ENCODE measurements at regions not wholly inside any gene's neighbourhood (a gene's known extent, or its start where the extent isn't known, plus 50 kb on each side); places are given as distances from the start of the nearest gene placed in this dataset.

DNA sequence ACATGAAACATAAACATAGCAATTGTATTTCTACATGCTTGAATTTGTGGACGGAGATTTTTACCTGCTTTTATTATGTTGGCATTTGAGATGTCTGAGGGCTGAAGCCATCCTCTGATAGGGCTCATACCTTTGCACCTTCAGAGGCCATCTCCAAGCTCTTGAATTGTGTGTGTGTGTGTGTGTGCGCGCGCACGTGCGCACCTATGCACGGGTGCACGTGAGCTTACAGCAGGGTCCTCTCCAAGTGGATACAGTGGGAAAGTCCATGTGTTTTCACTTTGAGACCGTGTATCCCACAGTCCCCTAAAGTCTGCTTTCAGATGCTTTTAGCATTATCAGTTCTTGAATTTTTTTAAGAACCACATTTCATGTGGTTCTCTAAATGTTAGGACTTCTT is 178.6 kb downstream of the RAB11FIP2 start (continued):
- TF ChIP-seq REST (IDR thresholded peaks at IDR 0.05; ENCODE audit: low read depth, low read length), result no peak
- TF ChIP-seq TCF12 (IDR thresholded peaks at IDR 0.05), result no peak

DNA sequence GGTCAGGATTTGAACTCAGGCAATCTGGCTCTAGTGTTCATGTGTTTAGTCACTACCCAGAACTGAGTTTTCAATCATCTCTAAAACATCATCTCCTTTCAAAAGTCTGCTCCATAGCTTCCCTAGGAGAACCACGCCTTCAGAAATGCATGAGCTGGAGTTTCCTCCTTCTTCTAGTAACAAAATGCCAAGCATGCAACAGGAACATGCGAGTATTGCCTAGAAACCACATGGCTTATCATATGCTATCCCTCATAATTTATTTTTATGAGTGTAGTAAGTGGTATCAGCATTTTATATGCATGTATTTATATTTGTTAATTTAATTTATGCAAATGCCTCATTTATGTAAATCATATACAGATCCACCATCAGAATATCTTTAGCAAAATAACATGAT is 170.9 kb downstream of the RAB11FIP2 start:
- no peak overlapping the region for H3K9ac ChIP-seq
- no peaks in the 10 kb centered on the region for H3K27me3 ChIP-seq (ENCODE audit: insufficient read depth)
- H3K4me1 ChIP-seq (ENCODE audit: control insufficient read depth in 1 of 2, insufficient read depth in 2 of 2, low read depth in 1 of 2, low read length in 1 of 2), result no peaks in the 10 kb centered on the region; a peak in 1 of 4 replicates
- no peaks in the 10 kb centered on the region for H3K36me3 ChIP-seq (replicated peaks in 1 of 2; ENCODE audit: control insufficient read depth in 1 of 2, insufficient read depth in 2 of 2, low read length in 1 of 2)
- 10% methylated on average over 2 of the region's 2 CpGs for WGBS (ENCODE audit: low lambda C conversion rate)
- H4K20me1 ChIP-seq (ENCODE audit: insufficient read depth), result no peaks in the 10 kb centered on the region
- no peak overlapping the region for H2AFZ ChIP-seq (ENCODE audit: low read depth)
- no peaks in the 10 kb centered on the region for H3K9me2 ChIP-seq
- H3K27ac ChIP-seq (ENCODE audit: low read depth in 2 of 2, low read length in 1 of 2), result no peak overlapping the region
- ChIA-PET CTCF (no interaction called here), POLR2A (no interaction called here)
- H3K4me2 ChIP-seq, result no peak overlapping the region
- no peak overlapping the region for H3K4me3 ChIP-seq (ENCODE audit: low read depth in 2 of 2, low read length in 1 of 2)
- H3K9me3 ChIP-seq, result no peaks in the 10 kb centered on the region
- DNase-seq, result no peak
- TF ChIP-seq GATA2 (CRISPR knock-in tag; IDR thresholded peaks at IDR 0.05), result no peak
- H3F3A ChIP-seq (replicated peaks; ENCODE audit: insufficient read depth), result no peaks in the 10 kb centered on the region
- H3K79me2 ChIP-seq (ENCODE audit: insufficient read depth), result no peaks in the 10 kb centered on the region

DNA sequence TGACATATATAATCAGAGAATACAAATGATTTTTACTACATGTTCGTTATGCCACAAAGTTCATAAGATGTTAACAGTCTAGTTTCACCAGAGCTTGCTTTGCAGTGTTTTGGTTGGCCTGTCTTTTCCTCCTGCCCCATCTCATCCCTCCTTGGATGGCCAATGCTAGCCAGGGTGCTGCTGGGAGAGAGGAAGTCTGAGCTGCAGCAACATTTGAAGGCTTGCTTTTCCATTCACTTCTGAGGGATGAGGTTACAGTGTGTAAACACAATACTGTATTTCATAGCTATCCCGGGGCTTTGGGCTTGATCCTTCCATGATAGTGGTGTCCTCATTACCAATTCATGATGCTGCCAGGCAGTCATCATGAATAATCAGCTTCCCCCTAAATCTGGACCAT is 170.5 kb downstream of the RAB11FIP2 start:
- no peak overlapping the region for H2AFZ ChIP-seq (ENCODE audit: low read depth)
- H3K36me3 ChIP-seq (replicated peaks in 1 of 2; ENCODE audit: control insufficient read depth in 1 of 2, insufficient read depth in 2 of 2, low read length in 1 of 2), result no peaks in the 10 kb centered on the region
- H4K20me1 ChIP-seq (ENCODE audit: insufficient read depth), result no peaks in the 10 kb centered on the region
- H3K9ac ChIP-seq, result no peak overlapping the region
- H3K9me3 ChIP-seq, result no peaks in the 10 kb centered on the region
- H3K4me1 ChIP-seq (ENCODE audit: control insufficient read depth in 1 of 2, insufficient read depth in 2 of 2, low read depth in 1 of 2, low read length in 1 of 2), result no peaks in the 10 kb centered on the region; a peak in 1 of 4 replicates
- no peaks in the 10 kb centered on the region for H3K27me3 ChIP-seq (ENCODE audit: insufficient read depth)
- POLR2A ChIA-PET, result no interaction called here
- no peak overlapping the region for H3K4me3 ChIP-seq (ENCODE audit: low read depth in 2 of 2, low read length in 1 of 2)
- no peaks in the 10 kb centered on the region for H3K79me2 ChIP-seq (ENCODE audit: insufficient read depth)
- no peaks in the 10 kb centered on the region for H3F3A ChIP-seq (replicated peaks; ENCODE audit: insufficient read depth)
- WGBS (ENCODE audit: low lambda C conversion rate), result 10% methylated on average over 2 of the region's 2 CpGs
- CTCF ChIA-PET, result no interaction called here
- no peak for DNase-seq
- H3K27ac ChIP-seq (ENCODE audit: low read depth in 2 of 2, low read length in 1 of 2), result no peak overlapping the region
- no peaks in the 10 kb centered on the region for H3K9me2 ChIP-seq
- H3K4me2 ChIP-seq, result no peak overlapping the region
- no peak for TF ChIP-seq YY1 (IDR thresholded peaks at IDR 0.05; ENCODE audit: low read depth)
- TF ChIP-seq GABPA (IDR thresholded peaks at IDR 0.05; ENCODE audit: low read depth), result no peak
- TF ChIP-seq, protein P1, sequence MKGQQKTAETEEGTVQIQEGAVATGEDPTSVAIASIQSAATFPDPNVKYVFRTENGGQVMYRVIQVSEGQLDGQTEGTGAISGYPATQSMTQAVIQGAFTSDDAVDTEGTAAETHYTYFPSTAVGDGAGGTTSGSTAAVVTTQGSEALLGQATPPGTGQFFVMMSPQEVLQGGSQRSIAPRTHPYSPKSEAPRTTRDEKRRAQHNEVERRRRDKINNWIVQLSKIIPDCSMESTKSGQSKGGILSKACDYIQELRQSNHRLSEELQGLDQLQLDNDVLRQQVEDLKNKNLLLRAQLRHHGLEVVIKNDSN (IDR thresholded peaks at IDR 0.05; ENCODE audit: borderline replicate concordance, low read depth), result no peak
- no peak for TF ChIP-seq RXRA (IDR thresholded peaks at IDR 0.05; ENCODE audit: borderline replicate concordance, low read depth)
- no peak for TF ChIP-seq PBX3 (IDR thresholded peaks at IDR 0.05)
- TF ChIP-seq MXI1 (IDR thresholded peaks at IDR 0.05; ENCODE audit: low read depth, low read length), result no peak
- TF ChIP-seq, protein P2, sequence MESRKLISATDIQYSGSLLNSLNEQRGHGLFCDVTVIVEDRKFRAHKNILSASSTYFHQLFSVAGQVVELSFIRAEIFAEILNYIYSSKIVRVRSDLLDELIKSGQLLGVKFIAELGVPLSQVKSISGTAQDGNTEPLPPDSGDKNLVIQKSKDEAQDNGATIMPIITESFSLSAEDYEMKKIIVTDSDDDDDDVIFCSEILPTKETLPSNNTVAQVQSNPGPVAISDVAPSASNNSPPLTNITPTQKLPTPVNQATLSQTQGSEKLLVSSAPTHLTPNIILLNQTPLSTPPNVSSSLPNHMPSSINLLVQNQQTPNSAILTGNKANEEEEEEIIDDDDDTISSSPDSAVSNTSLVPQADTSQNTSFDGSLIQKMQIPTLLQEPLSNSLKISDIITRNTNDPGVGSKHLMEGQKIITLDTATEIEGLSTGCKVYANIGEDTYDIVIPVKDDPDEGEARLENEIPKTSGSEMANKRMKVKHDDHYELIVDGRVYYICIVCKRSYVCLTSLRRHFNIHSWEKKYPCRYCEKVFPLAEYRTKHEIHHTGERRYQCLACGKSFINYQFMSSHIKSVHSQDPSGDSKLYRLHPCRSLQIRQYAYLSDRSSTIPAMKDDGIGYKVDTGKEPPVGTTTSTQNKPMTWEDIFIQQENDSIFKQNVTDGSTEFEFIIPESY (IDR thresholded peaks at IDR 0.05; ENCODE audit: borderline replicate concordance, low read depth), result no peak
- no peak for TF ChIP-seq MEF2A (IDR thresholded peaks at IDR 0.05; ENCODE audit: borderline replicate concordance, low read depth)
- no peak for TF ChIP-seq FOXM1 (IDR thresholded peaks at IDR 0.05; ENCODE audit: low read depth)
- TF ChIP-seq, protein P3, sequence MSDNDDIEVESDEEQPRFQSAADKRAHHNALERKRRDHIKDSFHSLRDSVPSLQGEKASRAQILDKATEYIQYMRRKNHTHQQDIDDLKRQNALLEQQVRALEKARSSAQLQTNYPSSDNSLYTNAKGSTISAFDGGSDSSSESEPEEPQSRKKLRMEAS (IDR thresholded peaks at IDR 0.05; ENCODE audit: low read depth), result no peak
- no peak for TF ChIP-seq CTCF (IDR thresholded peaks at IDR 0.05)
- no peak for TF ChIP-seq RFX5 (IDR thresholded peaks at IDR 0.05; ENCODE audit: low read length)
- TF ChIP-seq FOSL2 (IDR thresholded peaks at IDR 0.05; ENCODE audit: borderline replicate concordance, low read depth), result no peak
- no peak for TF ChIP-seq RCOR1 (IDR thresholded peaks at IDR 0.05; ENCODE audit: low read length)
- no peak for TF ChIP-seq RAD21 (IDR thresholded peaks at IDR 0.05; ENCODE audit: low read length)
- no peak for TF ChIP-seq SIN3A (IDR thresholded peaks at IDR 0.05; ENCODE audit: borderline replicate concordance, low read depth, low read length)

Data from SK-N-SH (cell line).